Pancreas (tissue), 10 donors: ENCODE measurements at regions not wholly inside any gene's neighbourhood (a gene's known extent, or its start where the extent isn't known, plus 50 kb on each side); places are given as distances from the start of the nearest gene placed in this dataset.

ENCODE experiments used
- ATAC-seq, 4 donors: fragments of 200-7000 bp; cut with Tn5 transposase; one replicate each; pipeline versions ENCODE4 v1.8.0 to v1.9.1; 2020; ENCODE audit warnings: mild to moderate bottlenecking in 4 of 4, moderate library complexity in 4 of 4
- DNase-seq, 6 donors: peaks; one replicate each; pipeline ENCODE4 v3.0.0-alpha.2; 2020
- FAIRE-seq: peaks from 2 replicates; lab custom pipeline; 2012; peaks lifted over from hg19 to GRCh38; lab: Jason Lieb, UNC
- H3K27ac ChIP-seq, 4 donors: fragments of 200-600 bp; sonication (generic); 1 replicate in 3 of 4; 2 replicates in 1 of 4; pipeline versions ENCODE4 v1.5.0 to v1.8.0; 2020
- H3K27me3 ChIP-seq, 4 donors: fragments of 200-600 bp; one replicate each; pipeline ENCODE4 v1.8.0; 2021
- H3K36me3 ChIP-seq, 3 donors: fragments of 200-600 bp; sonication (generic) in 1 of 3; one replicate each; pipeline versions ENCODE4 v1.5.0 to v1.8.0; 2020 to 2021
- H3K4me1 ChIP-seq, 3 donors: fragments of 200-600 bp; one replicate each; pipeline ENCODE4 v1.8.0; 2021
- H3K4me3 ChIP-seq, 4 donors: fragments of 200-600 bp; sonication (generic) in 2 of 4; one replicate each; pipeline versions ENCODE4 v1.5.0 to v1.8.0; 2020 to 2021
- H3K9me3 ChIP-seq, 4 donors: fragments of 200-600 bp; one replicate each; pipeline ENCODE4 v1.8.0; 2021
- CTCF ChIP-seq, 4 donors: fragments of 200-600 bp; sonication (generic) in 3 of 4; IDR thresholded peaks; one replicate each; pipeline versions ENCODE4 v1.5.0 to v1.8.0; 2021; ENCODE audit warnings: antibody characterized with exemption in 4 of 4
- WGBS, 2 donors: extraction: QIAGEN DNeasy Blood & Tissue Kit; methylation state at CpG; one replicate each; pipeline ENCODE4 v1.1.7; 2013; 5-methylcytosine and 5-hydroxymethylcytosine counted together
- intact Hi-C, 3 donors: fragments of 100-400 bp; cut with DNase I; formaldehyde crosslinking; loops; one replicate each; pipeline versions ENCODE4 v1.11.1 to v1.14.2; 2022
- donor health status: healthy with polysubstance abuse.
- donor health status: DM: no; HTN: no; CAD: no; lungs with moderate emphysema.
- donor health status: DM: no; HTN: no; CAD: no.
- donor health status: control.
- donor health status: control.
- donor health status: Bipolar disorder and iron deficiency.
- donor health status: DM: yes; HTN: yes; CAD: no.
- donor health status: DM: no; HTN: no; CAD: no.
- donor health status: DM: no; HTN: no; CAD: no.
- donor health status: DM: yes; HTN: yes; CAD: no.

GRCh38 chr3:25863011-25863415 lies 73.1 kb downstream of the OXSM start:
- Histone ChIP-seq H3K4me1 (no peaks in the 10 kb centered on the region), H3K27ac (no peak overlapping the region), H3K27me3 (no peaks in the 10 kb centered on the region), H3K4me3 (no peak overlapping the region), H3K36me3 (no peaks in the 10 kb centered on the region), H3K9me3 (no peaks in the 10 kb centered on the region)
- 69 to 80% methylated on average over 3 of the region's 3 CpGs for WGBS, 2 donors
- ATAC-seq (no peak), FAIRE-seq (no peak), DNase-seq (no peak)
- TF ChIP-seq CTCF (IDR thresholded peaks at IDR 0.05), result no peak
- intact Hi-C loops, result no loop called here

DNA sequence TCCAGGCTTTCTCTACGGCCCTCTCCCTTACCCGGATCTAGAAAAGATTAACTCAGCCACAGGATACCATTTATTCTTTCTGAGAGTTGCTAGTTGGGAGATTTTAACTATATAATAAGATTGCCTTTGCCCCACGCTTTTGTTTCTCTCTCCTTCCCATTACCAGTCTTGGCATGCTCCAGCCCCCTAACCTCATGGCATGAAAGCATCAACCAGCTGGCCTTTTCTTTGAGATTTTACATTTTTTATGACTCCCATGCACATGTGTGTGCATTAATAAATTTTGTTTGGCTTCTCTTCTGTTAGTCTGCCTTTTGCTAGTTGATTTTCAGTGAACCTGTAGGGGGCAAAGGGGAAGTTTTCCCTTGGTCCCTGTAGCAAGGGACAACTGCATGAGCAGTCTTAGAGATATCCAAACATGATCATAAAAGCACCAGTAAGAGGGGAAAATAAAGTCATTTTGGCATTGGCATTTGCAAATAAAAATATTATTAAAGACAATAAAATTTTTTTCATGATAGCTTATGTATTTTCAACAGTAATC lies 73.6 kb downstream of the OXSM start:
- intact Hi-C loops, result no loop called here
- ATAC-seq (no peak), DNase-seq (no peak), FAIRE-seq (no peak)
- no peaks in the 10 kb centered on the region for H3K36me3 ChIP-seq
- H3K4me1 ChIP-seq, result no peaks in the 10 kb centered on the region
- WGBS, 2 donors, result 59 to 64% methylated on average over 3 of the region's 3 CpGs
- TF ChIP-seq CTCF (IDR thresholded peaks at IDR 0.05), result no peak
- H3K9me3 ChIP-seq, result no peaks in the 10 kb centered on the region
- H3K27me3 ChIP-seq, result no peaks in the 10 kb centered on the region
- H3K27ac ChIP-seq, result no peak overlapping the region
- H3K4me3 ChIP-seq, result no peak overlapping the region

DNA sequence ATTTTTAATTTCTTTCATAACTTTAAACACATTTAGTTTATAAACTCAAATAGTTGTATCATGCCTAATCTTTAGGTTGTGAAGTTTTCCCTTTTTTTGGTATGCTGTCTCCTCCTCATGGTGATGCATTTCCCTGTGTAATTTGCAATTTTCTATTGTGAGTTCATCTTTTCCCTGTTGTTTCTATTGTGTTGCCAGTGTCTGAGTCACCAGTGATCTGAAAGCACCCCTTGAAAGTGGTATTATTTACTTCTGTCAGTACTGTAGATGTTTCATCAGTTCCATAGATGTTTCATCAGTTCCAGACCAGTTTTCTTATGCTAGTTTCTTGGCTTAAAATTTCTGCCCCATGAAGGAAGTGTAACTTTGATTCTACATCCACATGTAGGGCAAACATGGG lies 80.6 kb downstream of the OXSM start:
- H3K36me3 ChIP-seq, result no peaks in the 10 kb centered on the region
- H3K9me3 ChIP-seq, result no peaks in the 10 kb centered on the region
- no peak for DNase-seq
- ATAC-seq, result no peak
- no peaks in the 10 kb centered on the region for H3K27me3 ChIP-seq
- no peak for TF ChIP-seq CTCF (IDR thresholded peaks at IDR 0.05)
- intact Hi-C loops, result no loop called here
- H3K4me1 ChIP-seq, result no peaks in the 10 kb centered on the region
- no peak overlapping the region for H3K4me3 ChIP-seq
- FAIRE-seq, result no peak
- H3K27ac ChIP-seq, result no peak overlapping the region

- DNase-seq (no peak), FAIRE-seq (no peak), ATAC-seq (no peak)
- WGBS, 2 donors, result 57 to 78% methylated on average over 3 of the region's 3 CpGs
- Histone ChIP-seq H3K36me3 (no peaks in the 10 kb centered on the region), H3K27ac (no peak overlapping the region), H3K27me3 (no peaks in the 10 kb centered on the region), H3K9me3 (no peaks in the 10 kb centered on the region), H3K4me1 (no peaks in the 10 kb centered on the region), H3K4me3 (no peak overlapping the region)
- intact Hi-C loops, result no loop called here
- no peak for TF ChIP-seq CTCF (IDR thresholded peaks at IDR 0.05)
Observed at GRCh38 chr3:25872200-25872877, 82.4 kb downstream of the OXSM start.

GRCh38 chr3:25883492-25883891 lies 93.6 kb downstream of the OXSM start:
- Histone ChIP-seq H3K27me3 (no peaks in the 10 kb centered on the region), H3K4me1 (no peaks in the 10 kb centered on the region), H3K9me3 (no peaks in the 10 kb centered on the region), H3K27ac (no peak overlapping the region), H3K36me3 (no peaks in the 10 kb centered on the region), H3K4me3 (no peak overlapping the region)
- DNase-seq (no peak), FAIRE-seq (no peak), ATAC-seq (no peak)
- 94 to 100% methylated on average over 1 of the region's 1 CpG for WGBS, 2 donors
- intact Hi-C loops, result no loop called here
- no peak for TF ChIP-seq CTCF (IDR thresholded peaks at IDR 0.05)
